ENCODE measurements at regions not wholly inside any gene's neighbourhood (a gene's known extent, or its start where the extent isn't known, plus 50 kb on each side); places are given as distances from the start of the nearest gene placed in this dataset.

- H3K4me1 ChIP-seq, result no peaks in the 10 kb centered on the region
- DNase-seq (no peak), ATAC-seq (no peak)
- intact Hi-C loops (cut with DNase I), result no loop called here
- no peaks in the 10 kb centered on the region for H3K36me3 ChIP-seq (ENCODE audit: insufficient read depth in 1 of 2, low read depth in 1 of 2)
- WGBS, 3 donors, result 77 to 78% (median 78%) methylated on average over 11 of the region's 11 CpGs
- TF ChIP-seq CTCF (IDR thresholded peaks at IDR 0.05), result no peak
- no peaks in the 10 kb centered on the region for H3K27me3 ChIP-seq (ENCODE audit: insufficient read depth in 3 of 3, low read length in 2 of 3)
- H3K4me3 ChIP-seq, result no peak overlapping the region
- H3K9me3 ChIP-seq, result no peaks in the 10 kb centered on the region
- no peak overlapping the region for H3K27ac ChIP-seq
These were observed 278.5 kb downstream of the RPS6KC1 start for GRCh38 chr1:213329406-213330008.

- intact Hi-C loops (cut with DNase I), result no loop called here
- no peak for TF ChIP-seq CTCF (IDR thresholded peaks at IDR 0.05)
- H3K9me3 ChIP-seq, result no peaks in the 10 kb centered on the region
- no peaks in the 10 kb centered on the region for H3K4me1 ChIP-seq
- no peak overlapping the region for H3K4me3 ChIP-seq
- H3K27me3 ChIP-seq (ENCODE audit: insufficient read depth in 3 of 3, low read length in 2 of 3), result no peaks in the 10 kb centered on the region
- H3K36me3 ChIP-seq (ENCODE audit: insufficient read depth in 1 of 2, low read depth in 1 of 2), result no peaks in the 10 kb centered on the region
- WGBS, 3 donors, result 88 to 94% (median 91%) methylated on average over 3 of the region's 3 CpGs
- no peak overlapping the region for H3K27ac ChIP-seq
- ATAC-seq (no peak), DNase-seq (no peak)
These were observed 279.2 kb downstream of the RPS6KC1 start for GRCh38 chr1:213330281-213330680.

- no peak for DNase-seq
- no peak for TF ChIP-seq CTCF (IDR thresholded peaks at IDR 0.05)
- no peaks in the 10 kb centered on the region for H3K4me1 ChIP-seq
- H3K9me3 ChIP-seq, result no peaks in the 10 kb centered on the region
- no peak overlapping the region for H3K27ac ChIP-seq
- H3K4me3 ChIP-seq, result no peak overlapping the region
- no peaks in the 10 kb centered on the region for H3K36me3 ChIP-seq (ENCODE audit: insufficient read depth in 1 of 2, low read depth in 1 of 2)
- ATAC-seq, result no peak
- 81 to 84% (median 82%) methylated on average over 4 of the region's 4 CpGs for WGBS, 3 donors
- intact Hi-C loops (cut with DNase I), result no loop called here
- no peaks in the 10 kb centered on the region for H3K27me3 ChIP-seq (ENCODE audit: insufficient read depth in 3 of 3, low read length in 2 of 3)
These were observed 280.7 kb downstream of the RPS6KC1 start for GRCh38 chr1:213331631-213332175.

GRCh38 chr1:213332491-213332890, 281.4 kb downstream of the RPS6KC1 start:
- TF ChIP-seq CTCF (IDR thresholded peaks at IDR 0.05), result no peak
- Histone ChIP-seq H3K27ac (no peak overlapping the region), H3K36me3 (ENCODE audit: insufficient read depth in 1 of 2, low read depth in 1 of 2) (no peaks in the 10 kb centered on the region), H3K9me3 (no peaks in the 10 kb centered on the region), H3K4me1 (no peaks in the 10 kb centered on the region), H3K4me3 (no peak overlapping the region), H3K27me3 (ENCODE audit: insufficient read depth in 3 of 3, low read length in 2 of 3) (no peaks in the 10 kb centered on the region)
- 72 to 78% (median 73%) methylated on average over 4 of the region's 4 CpGs for WGBS, 3 donors
- DNase-seq, result no peak
- ATAC-seq, result no peak
- intact Hi-C loops (cut with DNase I), result no loop called here

- Histone ChIP-seq H3K36me3 (ENCODE audit: insufficient read depth in 1 of 2, low read depth in 1 of 2) (no peaks in the 10 kb centered on the region), H3K4me3 (no peak overlapping the region), H3K27ac (no peak overlapping the region), H3K4me1 (no peaks in the 10 kb centered on the region), H3K9me3 (no peaks in the 10 kb centered on the region), H3K27me3 (ENCODE audit: insufficient read depth in 3 of 3, low read length in 2 of 3) (no peaks in the 10 kb centered on the region)
- intact Hi-C loops (cut with DNase I), result no loop called here
- no peak for DNase-seq
- 82 to 87% (median 85%) methylated on average over 5 of the region's 5 CpGs for WGBS, 3 donors
- TF ChIP-seq CTCF (IDR thresholded peaks at IDR 0.05), result no peak
- ATAC-seq, result no peak
These were observed 282.1 kb downstream of the RPS6KC1 start for GRCh38 chr1:213333121-213333520.

Data from psoas muscle (tissue), 7 donors.